ENCODE measurements at regions not wholly inside any gene's neighbourhood (a gene's known extent, or its start where the extent isn't known, plus 50 kb on each side); places are given as distances from the start of the nearest gene placed in this dataset.

GRCh38 chr10:107650939-107651338 lies 486.4 kb upstream of the SORCS1 start:
- no peak overlapping the region for H3K27ac ChIP-seq
- no peak for TF ChIP-seq CTCF (conservative IDR thresholded peaks at IDR 0.05)

- H3K27ac ChIP-seq, result no peak overlapping the region
- no peak for TF ChIP-seq CTCF (conservative IDR thresholded peaks at IDR 0.05)
Measured at GRCh38 chr10:107649249-107649648, 484.7 kb upstream of the SORCS1 start.

- no peak overlapping the region for H3K27ac ChIP-seq
- TF ChIP-seq CTCF (conservative IDR thresholded peaks at IDR 0.05), result no peak
Measured at GRCh38 chr10:107647462-107647861, 483.0 kb upstream of the SORCS1 start.

- TF ChIP-seq CTCF (conservative IDR thresholded peaks at IDR 0.05), result no peak
- no peak overlapping the region for H3K27ac ChIP-seq
Measured at GRCh38 chr10:107631876-107632275, 467.4 kb upstream of the SORCS1 start.

GRCh38 chr10:107626862-107627261 lies 462.4 kb upstream of the SORCS1 start:
- no peak for TF ChIP-seq CTCF (conservative IDR thresholded peaks at IDR 0.05)
- no peak overlapping the region for H3K27ac ChIP-seq

GRCh38 chr10:107623292-107623691 lies 458.8 kb upstream of the SORCS1 start:
- no peak overlapping the region for H3K27ac ChIP-seq
- no peak for TF ChIP-seq CTCF (conservative IDR thresholded peaks at IDR 0.05)

GRCh38 chr10:107619139-107619538 lies 454.6 kb upstream of the SORCS1 start:
- TF ChIP-seq CTCF (conservative IDR thresholded peaks at IDR 0.05), result no peak
- no peak overlapping the region for H3K27ac ChIP-seq

All from VCaP (cell line).